ENCODE measurements at regions not wholly inside any gene's neighbourhood (a gene's known extent, or its start where the extent isn't known, plus 50 kb on each side); places are given as distances from the start of the nearest gene placed in this dataset.

GRCh38 chr4:8775751-8776355 is 95.8 kb downstream of the HMX1 start:
- Histone ChIP-seq H3K4me2 (no peak overlapping the region), H4K20me1 (ENCODE audit: insufficient read depth, poor library complexity, severe bottlenecking) (no peaks in the 10 kb centered on the region), H3K9me2 (replicated peaks; ENCODE audit: insufficient read depth) (no peaks in the 10 kb centered on the region), H3K79me2 (no peaks in the 10 kb centered on the region), H3K4me1 (ENCODE audit: insufficient read depth) (no peaks in the 10 kb centered on the region), H3K27me3 (no peaks in the 10 kb centered on the region), H2AFZ (no peak overlapping the region), H3K4me3 (no peak overlapping the region), H3K36me3 (replicated peaks; ENCODE audit: insufficient read depth, low read depth) (no peaks in the 10 kb centered on the region), H3K9me3 (ENCODE audit: low read depth) (no peaks in the 10 kb centered on the region), H3K27ac (no peak overlapping the region)
- TF ChIP-seq CTCF (IDR thresholded peaks at IDR 0.05; ENCODE audit: poor library complexity) (no peak), EZH2 (IDR thresholded peaks at IDR 0.05; ENCODE audit: borderline replicate concordance) (no peak), EZH2phosphoT487 (IDR thresholded peaks at IDR 0.05; ENCODE audit: low read depth, severe bottlenecking, unreplicated experiment) (no peak)
- no peak for DNase-seq (ENCODE audit: low spot score)
- WGBS (ENCODE audit: low lambda C conversion rate, missing lambda C conversion rate) = 87% methylated on average over 21 of the region's 21 CpGs

DNA sequence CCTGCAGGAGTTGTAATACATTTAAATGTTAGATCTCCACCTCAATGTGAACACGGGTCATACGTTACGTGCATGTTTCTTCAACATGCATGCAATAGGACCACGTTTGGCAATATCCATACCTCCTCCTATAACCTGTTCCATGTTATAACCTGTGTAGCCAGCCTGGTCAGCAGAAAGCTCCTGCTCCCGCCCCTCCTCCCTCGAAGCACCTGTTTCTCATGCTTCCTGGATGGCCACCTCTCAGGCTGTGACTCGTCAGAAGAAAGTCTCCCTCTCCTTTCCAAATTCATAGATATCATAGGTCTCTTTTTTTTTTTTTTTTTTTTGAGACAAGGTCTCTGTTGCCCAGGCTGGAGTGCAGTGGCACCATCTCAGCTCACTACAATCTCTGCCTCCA is 96.5 kb downstream of the HMX1 start:
- Histone ChIP-seq H2AFZ (no peak overlapping the region), H3K36me3 (replicated peaks; ENCODE audit: insufficient read depth, low read depth) (no peaks in the 10 kb centered on the region), H3K79me2 (no peaks in the 10 kb centered on the region), H3K27me3 (no peaks in the 10 kb centered on the region), H3K9me3 (ENCODE audit: low read depth) (no peaks in the 10 kb centered on the region), H3K27ac (no peak overlapping the region), H3K9me2 (replicated peaks; ENCODE audit: insufficient read depth) (no peaks in the 10 kb centered on the region), H3K4me1 (ENCODE audit: insufficient read depth) (no peaks in the 10 kb centered on the region), H4K20me1 (ENCODE audit: insufficient read depth, poor library complexity, severe bottlenecking) (no peaks in the 10 kb centered on the region), H3K4me2 (no peak overlapping the region), H3K4me3 (no peak overlapping the region)
- no peak for DNase-seq (ENCODE audit: low spot score)
- 89% methylated on average over 7 of the region's 7 CpGs for WGBS (ENCODE audit: low lambda C conversion rate, missing lambda C conversion rate)
- TF ChIP-seq EZH2 (IDR thresholded peaks at IDR 0.05; ENCODE audit: borderline replicate concordance) (no peak), CTCF (IDR thresholded peaks at IDR 0.05; ENCODE audit: poor library complexity) (no peak), EZH2phosphoT487 (IDR thresholded peaks at IDR 0.05; ENCODE audit: low read depth, severe bottlenecking, unreplicated experiment) (no peak)

DNA sequence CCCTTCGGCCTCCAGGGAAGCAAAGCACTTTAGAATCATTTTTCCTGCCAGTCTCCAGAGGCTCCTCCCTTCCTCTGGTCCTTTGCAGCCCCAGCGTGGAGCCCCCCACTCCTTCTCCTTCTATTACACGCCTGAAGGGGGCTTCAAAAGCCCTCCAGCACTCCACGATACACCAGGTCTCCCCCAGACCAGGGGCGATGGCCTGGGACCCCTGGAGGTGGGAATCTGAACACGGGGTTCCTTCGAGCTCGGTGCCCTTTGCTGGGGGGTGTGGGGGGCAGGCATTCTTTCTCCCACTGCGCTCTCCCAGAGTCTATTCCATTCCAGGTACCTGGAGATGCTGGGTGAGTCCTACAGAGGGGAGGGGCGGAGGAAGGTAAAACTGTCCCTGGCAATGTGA is 97.6 kb downstream of the HMX1 start:
- Histone ChIP-seq H3K79me2 (no peaks in the 10 kb centered on the region), H4K20me1 (ENCODE audit: insufficient read depth, poor library complexity, severe bottlenecking) (no peaks in the 10 kb centered on the region), H3K9me2 (replicated peaks; ENCODE audit: insufficient read depth) (no peaks in the 10 kb centered on the region), H3K27me3 (no peaks in the 10 kb centered on the region), H3K4me1 (ENCODE audit: insufficient read depth) (no peaks in the 10 kb centered on the region), H3K4me2 (no peak overlapping the region), H3K9me3 (ENCODE audit: low read depth) (no peaks in the 10 kb centered on the region), H3K27ac (no peak overlapping the region), H3K4me3 (no peak overlapping the region), H3K36me3 (replicated peaks; ENCODE audit: insufficient read depth, low read depth) (no peaks in the 10 kb centered on the region), H2AFZ (no peak overlapping the region)
- WGBS (ENCODE audit: low lambda C conversion rate, missing lambda C conversion rate) = 78% methylated on average over 10 of the region's 10 CpGs
- DNase-seq (ENCODE audit: low spot score) = no peak
- no peak for TF ChIP-seq EZH2 (IDR thresholded peaks at IDR 0.05; ENCODE audit: borderline replicate concordance)
- no peak for TF ChIP-seq CTCF (IDR thresholded peaks at IDR 0.05; ENCODE audit: poor library complexity)
- TF ChIP-seq EZH2phosphoT487 (IDR thresholded peaks at IDR 0.05; ENCODE audit: low read depth, severe bottlenecking, unreplicated experiment) = no peak
